Neural cell (in vitro differentiated cells): ENCODE measurements at regions not wholly inside any gene's neighbourhood (a gene's known extent, or its start where the extent isn't known, plus 50 kb on each side); places are given as distances from the start of the nearest gene placed in this dataset.

ENCODE experiments used
- CTCF ChIP-seq: fragments of 450-650 bp; IDR thresholded peaks from 2 replicates; pipeline ENCODE4 v1.5.1; 2014; ENCODE audit warnings: antibody characterized with exemption, mild to moderate bottlenecking, moderate library complexity; ENCODE audit not compliant: poor library complexity, severe bottlenecking
- EP300 ChIP-seq: fragments of 450-650 bp; conservative IDR thresholded peaks from 2 replicates; pipeline ENCODE4 v1.6.1; 2014; ENCODE audit warnings: antibody characterized with exemption, mild to moderate bottlenecking, moderate library complexity; ENCODE audit not compliant: poor library complexity, severe bottlenecking
- EZH2 ChIP-seq: fragments of 200-600, 300-800 bp; shearing (Covaris generic), sonication (generic); IDR thresholded peaks from 2 replicates; pipeline ENCODE4 v1.6.1; 2014; ENCODE audit warnings: antibody characterized with exemption, low read length, borderline replicate concordance, mild to moderate bottlenecking; ENCODE audit not compliant: insufficient read depth, poor library complexity, severe bottlenecking
- POLR2AphosphoS5 ChIP-seq: IDR thresholded peaks from 2 replicates; pipeline ENCODE4 v1.6.1; 2012
- REST ChIP-seq: IDR thresholded peaks from 2 replicates; pipeline ENCODE4 v1.6.1; 2012; ENCODE audit warnings: borderline replicate concordance
- SMC3 ChIP-seq: fragments of 450-650 bp; conservative IDR thresholded peaks from 2 replicates; pipeline ENCODE4 v1.6.1; 2014; ENCODE audit warnings: antibody characterized with exemption, mild to moderate bottlenecking, moderate library complexity; ENCODE audit not compliant: poor library complexity
- TAF1 ChIP-seq: IDR thresholded peaks from 2 replicates; pipeline ENCODE4 v1.6.1; 2012; ENCODE audit warnings: low read depth

- no peak for TF ChIP-seq REST
- TF ChIP-seq CTCF: no peak
- no peak for TF ChIP-seq EP300
- no peak for TF ChIP-seq EZH2
- no peak for TF ChIP-seq SMC3
- no peak for TF ChIP-seq TAF1
- TF ChIP-seq POLR2AphosphoS5: no peak
These were observed 262.7 kb upstream of the TACR3 start for GRCh38 chr4:103982454-103982853.
